ENCODE measurements at regions not wholly inside any gene's neighbourhood (a gene's known extent, or its start where the extent isn't known, plus 50 kb on each side); places are given as distances from the start of the nearest gene placed in this dataset.

DNA sequence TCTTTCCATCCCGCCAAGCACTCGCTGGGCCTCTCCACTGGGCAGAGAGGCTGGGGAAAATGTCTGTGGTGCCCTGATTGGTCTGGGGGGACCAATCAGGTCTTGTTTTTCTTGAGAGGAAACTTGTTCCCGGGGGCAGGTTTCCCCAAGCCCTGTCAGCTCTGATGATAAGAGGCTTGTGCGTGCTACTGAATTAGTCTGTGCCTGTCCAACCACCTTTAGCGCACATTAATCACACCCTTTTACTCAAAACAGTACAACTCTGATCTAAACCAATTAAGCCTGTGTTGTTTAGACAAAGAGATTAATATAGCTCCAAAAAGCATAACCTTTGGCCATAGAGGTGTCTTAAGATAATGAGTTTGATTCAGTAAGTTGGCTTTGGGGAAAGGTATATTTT is 580.4 kb downstream of the VRK1 start:
- TF ChIP-seq, protein P1, sequence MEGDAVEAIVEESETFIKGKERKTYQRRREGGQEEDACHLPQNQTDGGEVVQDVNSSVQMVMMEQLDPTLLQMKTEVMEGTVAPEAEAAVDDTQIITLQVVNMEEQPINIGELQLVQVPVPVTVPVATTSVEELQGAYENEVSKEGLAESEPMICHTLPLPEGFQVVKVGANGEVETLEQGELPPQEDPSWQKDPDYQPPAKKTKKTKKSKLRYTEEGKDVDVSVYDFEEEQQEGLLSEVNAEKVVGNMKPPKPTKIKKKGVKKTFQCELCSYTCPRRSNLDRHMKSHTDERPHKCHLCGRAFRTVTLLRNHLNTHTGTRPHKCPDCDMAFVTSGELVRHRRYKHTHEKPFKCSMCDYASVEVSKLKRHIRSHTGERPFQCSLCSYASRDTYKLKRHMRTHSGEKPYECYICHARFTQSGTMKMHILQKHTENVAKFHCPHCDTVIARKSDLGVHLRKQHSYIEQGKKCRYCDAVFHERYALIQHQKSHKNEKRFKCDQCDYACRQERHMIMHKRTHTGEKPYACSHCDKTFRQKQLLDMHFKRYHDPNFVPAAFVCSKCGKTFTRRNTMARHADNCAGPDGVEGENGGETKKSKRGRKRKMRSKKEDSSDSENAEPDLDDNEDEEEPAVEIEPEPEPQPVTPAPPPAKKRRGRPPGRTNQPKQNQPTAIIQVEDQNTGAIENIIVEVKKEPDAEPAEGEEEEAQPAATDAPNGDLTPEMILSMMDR (IDR thresholded peaks at IDR 0.05) = no peak
- no peak for TF ChIP-seq POLR2A (IDR thresholded peaks at IDR 0.05)
- TF ChIP-seq EP300 (IDR thresholded peaks at IDR 0.05) = no peak
- TF ChIP-seq POLR2AphosphoS5 (IDR thresholded peaks at IDR 0.05) = no peak
